DND-41 (cell line): ENCODE measurements at regions not wholly inside any gene's neighbourhood (a gene's known extent, or its start where the extent isn't known, plus 50 kb on each side); places are given as distances from the start of the nearest gene placed in this dataset.

Experiments
- ATAC-seq: fragments of 200-7000 bp; cut with Tn5 transposase; 3 replicates; pipeline ENCODE4 v1.9.1; 2021; ENCODE audit warnings: low read depth; ENCODE audit not compliant: insufficient read depth
- DNase-seq: peaks from one replicate; pipeline ENCODE4 v3.0.0-alpha.2; 2020
- H2AFZ ChIP-seq: 2 replicates; pipeline ENCODE4 v1.6.0; 2012; ENCODE audit warnings: low read depth, low read length
- H3K27ac ChIP-seq: 2 replicates; pipeline ENCODE4 v1.5.1; 2012; ENCODE audit warnings: low read length, inconsistent platforms
- H3K27me3 ChIP-seq: fragments of 200-600 bp; sonication (generic); 2 replicates; pipeline ENCODE4 v1.6.0; 2012; ENCODE audit warnings: low read length, mild to moderate bottlenecking, inconsistent platforms; ENCODE audit not compliant: insufficient read depth, poor library complexity
- H3K36me3 ChIP-seq: 2 replicates; pipeline ENCODE4 v1.5.1; 2012; ENCODE audit warnings: low read length, inconsistent platforms; ENCODE audit not compliant: insufficient read depth
- H3K4me1 ChIP-seq: 2 replicates; pipeline ENCODE4 v1.5.1; 2012; ENCODE audit warnings: mild to moderate bottlenecking, low read length; ENCODE audit not compliant: insufficient read depth
- H3K4me2 ChIP-seq: 2 replicates; pipeline ENCODE4 v1.6.0; 2012; ENCODE audit warnings: mild to moderate bottlenecking, moderate library complexity, low read length, inconsistent platforms; ENCODE audit not compliant: insufficient read depth
- H3K4me3 ChIP-seq, 2 experiments: fragments of 200-600 bp in 1 of 2; shearing (Covaris generic) in 1 of 2; 2 replicates each; pipeline ENCODE4 v1.5.1; 2012 to 2016; ENCODE audit warnings: inconsistent platforms in 2 of 2, low read length in 2 of 2, mild to moderate bottlenecking in 2 of 2, low read depth in 1 of 2, moderate library complexity in 1 of 2
- H3K79me2 ChIP-seq: 2 replicates; pipeline ENCODE4 v1.6.0; 2012; ENCODE audit warnings: low read length, inconsistent platforms; ENCODE audit not compliant: insufficient read depth
- H3K9ac ChIP-seq: 2 replicates; pipeline ENCODE4 v1.6.0; 2012; ENCODE audit warnings: low read depth, mild to moderate bottlenecking, inconsistent platforms, low read length, moderate library complexity
- H3K9me3 ChIP-seq: 2 replicates; pipeline ENCODE4 v1.5.1; 2012; ENCODE audit warnings: low read length, moderate library complexity, mild to moderate bottlenecking, inconsistent platforms; ENCODE audit not compliant: insufficient read depth, severe bottlenecking
- H4K20me1 ChIP-seq: 2 replicates; pipeline ENCODE4 v1.6.0; 2012; ENCODE audit warnings: low read length; ENCODE audit not compliant: insufficient read depth
- CTCF ChIP-seq: IDR thresholded peaks from 2 replicates; pipeline ENCODE4 v1.5.1; 2012; ENCODE audit warnings: borderline replicate concordance, low read length, moderate library complexity, mild to moderate bottlenecking; ENCODE audit not compliant: poor library complexity, severe bottlenecking; ENCODE audit errors: extremely low read depth
- EZH2 ChIP-seq: IDR thresholded peaks from 3 replicates; pipeline ENCODE4 v1.6.1; 2012; ENCODE audit warnings: borderline replicate concordance, low read depth, mild to moderate bottlenecking, moderate library complexity, low read length, inconsistent platforms; ENCODE audit not compliant: severe bottlenecking

- no peak for DNase-seq
- Histone ChIP-seq H3K4me3 (no peak overlapping the region), H3K27me3 (no peaks in the 10 kb centered on the region), H3K9me3 (no peaks in the 10 kb centered on the region), H3K79me2 (no peaks in the 10 kb centered on the region), H3K9ac (no peak overlapping the region), H4K20me1 (no peaks in the 10 kb centered on the region), H2AFZ (no peak overlapping the region), H3K4me1 (no peaks in the 10 kb centered on the region), H3K4me2 (no peak overlapping the region), H3K27ac (no peak overlapping the region), H3K36me3 (no peaks in the 10 kb centered on the region)
- no peak for ATAC-seq
- TF ChIP-seq CTCF (no peak), EZH2 (no peak)
Measured at GRCh38 chr2:155026651-155027174, 328.2 kb downstream of the KCNJ3 start.

GRCh38 chr2:155023674-155024073 is 325.2 kb downstream of the KCNJ3 start:
- Histone ChIP-seq H3K79me2 (no peaks in the 10 kb centered on the region), H2AFZ (no peak overlapping the region), H3K27ac (no peak overlapping the region), H3K4me1 (no peaks in the 10 kb centered on the region), H3K27me3 (no peaks in the 10 kb centered on the region), H3K4me3 (no peak overlapping the region), H3K4me2 (no peak overlapping the region), H3K36me3 (no peaks in the 10 kb centered on the region), H3K9me3 (no peaks in the 10 kb centered on the region), H4K20me1 (no peaks in the 10 kb centered on the region), H3K9ac (no peak overlapping the region)
- DNase-seq: no peak
- no peak for TF ChIP-seq EZH2
- no peak for TF ChIP-seq CTCF
- no peak for ATAC-seq

- H3K4me1 ChIP-seq: no peaks in the 10 kb centered on the region
- no peaks in the 10 kb centered on the region for H3K9me3 ChIP-seq
- no peak overlapping the region for H3K4me2 ChIP-seq
- no peaks in the 10 kb centered on the region for H3K36me3 ChIP-seq
- ATAC-seq (no peak), DNase-seq (no peak)
- no peak overlapping the region for H2AFZ ChIP-seq
- H3K79me2 ChIP-seq: no peaks in the 10 kb centered on the region
- H3K4me3 ChIP-seq: no peak overlapping the region
- no peak overlapping the region for H3K27ac ChIP-seq
- no peak overlapping the region for H3K9ac ChIP-seq
- TF ChIP-seq CTCF: no peak
- TF ChIP-seq EZH2: no peak
- H3K27me3 ChIP-seq: no peaks in the 10 kb centered on the region
- no peaks in the 10 kb centered on the region for H4K20me1 ChIP-seq
Measured at GRCh38 chr2:155022531-155022930, 324.0 kb downstream of the KCNJ3 start.

GRCh38 chr2:155021618-155022017 is 323.1 kb downstream of the KCNJ3 start:
- Histone ChIP-seq H4K20me1 (no peaks in the 10 kb centered on the region), H3K79me2 (no peaks in the 10 kb centered on the region), H3K4me1 (no peaks in the 10 kb centered on the region), H3K4me2 (no peak overlapping the region), H3K9ac (no peak overlapping the region), H3K27ac (no peak overlapping the region), H3K4me3 (no peak overlapping the region), H3K27me3 (no peaks in the 10 kb centered on the region), H3K36me3 (no peaks in the 10 kb centered on the region), H2AFZ (no peak overlapping the region), H3K9me3 (no peaks in the 10 kb centered on the region)
- no peak for TF ChIP-seq CTCF
- TF ChIP-seq EZH2: no peak
- no peak for DNase-seq
- no peak for ATAC-seq
